NB4 (cell line): ENCODE measurements at regions not wholly inside any gene's neighbourhood (a gene's known extent, or its start where the extent isn't known, plus 50 kb on each side); places are given as distances from the start of the nearest gene placed in this dataset.

Experiments used
- MAX ChIP-seq: IDR thresholded peaks from 2 replicates; pipeline ENCODE4 v1.6.1; 2011; ENCODE audit warnings: low read depth, low read length
- MYC ChIP-seq: IDR thresholded peaks from 2 replicates; pipeline ENCODE4 v1.6.1; 2011; ENCODE audit warnings: low read depth, low read length
- POLR2A ChIP-seq: IDR thresholded peaks from 2 replicates; pipeline ENCODE4 v1.6.1; 2011; ENCODE audit warnings: mild to moderate bottlenecking; ENCODE audit not compliant: insufficient read length; ENCODE audit errors: extremely low read depth
- TF ChIP-seq, protein P1 (sequence below): IDR thresholded peaks from one replicate; pipeline ENCODE4 v1.5.1; 2012; ENCODE audit warnings: low read depth, low read length

- TF ChIP-seq, protein P1, sequence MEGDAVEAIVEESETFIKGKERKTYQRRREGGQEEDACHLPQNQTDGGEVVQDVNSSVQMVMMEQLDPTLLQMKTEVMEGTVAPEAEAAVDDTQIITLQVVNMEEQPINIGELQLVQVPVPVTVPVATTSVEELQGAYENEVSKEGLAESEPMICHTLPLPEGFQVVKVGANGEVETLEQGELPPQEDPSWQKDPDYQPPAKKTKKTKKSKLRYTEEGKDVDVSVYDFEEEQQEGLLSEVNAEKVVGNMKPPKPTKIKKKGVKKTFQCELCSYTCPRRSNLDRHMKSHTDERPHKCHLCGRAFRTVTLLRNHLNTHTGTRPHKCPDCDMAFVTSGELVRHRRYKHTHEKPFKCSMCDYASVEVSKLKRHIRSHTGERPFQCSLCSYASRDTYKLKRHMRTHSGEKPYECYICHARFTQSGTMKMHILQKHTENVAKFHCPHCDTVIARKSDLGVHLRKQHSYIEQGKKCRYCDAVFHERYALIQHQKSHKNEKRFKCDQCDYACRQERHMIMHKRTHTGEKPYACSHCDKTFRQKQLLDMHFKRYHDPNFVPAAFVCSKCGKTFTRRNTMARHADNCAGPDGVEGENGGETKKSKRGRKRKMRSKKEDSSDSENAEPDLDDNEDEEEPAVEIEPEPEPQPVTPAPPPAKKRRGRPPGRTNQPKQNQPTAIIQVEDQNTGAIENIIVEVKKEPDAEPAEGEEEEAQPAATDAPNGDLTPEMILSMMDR: no peak
- TF ChIP-seq MAX (no peak), POLR2A (no peak), MYC (no peak)
Observed at GRCh38 chr9:87034841-87035240, 87.5 kb upstream of the GAS1 start.
